ENCODE measurements at regions not wholly inside any gene's neighbourhood (a gene's known extent, or its start where the extent isn't known, plus 50 kb on each side); places are given as distances from the start of the nearest gene placed in this dataset.

DNA sequence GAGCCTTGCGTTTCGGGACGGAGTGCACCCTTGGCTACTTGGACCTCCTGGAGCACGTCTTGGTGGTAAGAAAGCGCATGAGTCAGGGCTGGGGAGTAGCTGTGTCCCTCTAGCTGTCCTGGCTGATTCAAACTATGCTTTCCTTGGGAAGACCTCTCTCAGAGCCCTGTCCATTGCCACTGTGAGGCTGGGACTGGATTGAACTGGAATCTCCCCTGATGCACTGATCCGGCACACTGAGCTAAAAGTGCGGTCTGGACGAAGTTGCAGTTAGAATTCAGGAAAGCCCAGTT, 232.6 kb upstream of the TPM1 start:
- Histone ChIP-seq H3K4me2 (ENCODE audit: extremely low read depth, insufficient read depth, low read length) (no peak overlapping the region), H3K27me3 (ENCODE audit: control insufficient read depth, insufficient read depth, low read length) (no peaks in the 10 kb centered on the region), H3K79me2 (ENCODE audit: control insufficient read depth, insufficient read depth, low read length) (no peaks in the 10 kb centered on the region), H3K27ac (ENCODE audit: insufficient read depth, low read length) (no peak overlapping the region), H3K4me3 (replicated peaks in 1 of 4; ENCODE audit: control extremely low read depth in 1 of 4, insufficient read depth in 1 of 4, low read depth in 3 of 4, low read length in 4 of 4) (no peak overlapping the region), H3K9ac (ENCODE audit: insufficient read depth, low read length) (no peak overlapping the region), H3K4me1 (ENCODE audit: control insufficient read depth, extremely low read depth, insufficient read depth, low read length) (no peaks in the 10 kb centered on the region), H2AFZ (ENCODE audit: low read length) (no peak overlapping the region), H3K36me3 (ENCODE audit: control insufficient read depth, insufficient read depth, low read length) (peaks cover 1% of the 10 kb centered on the region), H4K20me1 (ENCODE audit: control insufficient read depth, extremely low read depth, insufficient read depth, low read length) (no peaks in the 10 kb centered on the region), H3K9me3 (ENCODE audit: control insufficient read depth, insufficient read depth, low read depth, low read length) (no peaks in the 10 kb centered on the region)
- DNase-seq (ENCODE audit: low read depth in 2 of 2) = no peak
- TF ChIP-seq CTCF (conservative IDR thresholded peaks at IDR 0.05 in 1 of 2, IDR thresholded peaks at IDR 0.05 in 1 of 2; ENCODE audit: low read depth in 1 of 2, low read length in 2 of 2) (no peak), EZH2 (IDR thresholded peaks at IDR 0.05; ENCODE audit: low read length, missing control alignments) (no peak)

DNA sequence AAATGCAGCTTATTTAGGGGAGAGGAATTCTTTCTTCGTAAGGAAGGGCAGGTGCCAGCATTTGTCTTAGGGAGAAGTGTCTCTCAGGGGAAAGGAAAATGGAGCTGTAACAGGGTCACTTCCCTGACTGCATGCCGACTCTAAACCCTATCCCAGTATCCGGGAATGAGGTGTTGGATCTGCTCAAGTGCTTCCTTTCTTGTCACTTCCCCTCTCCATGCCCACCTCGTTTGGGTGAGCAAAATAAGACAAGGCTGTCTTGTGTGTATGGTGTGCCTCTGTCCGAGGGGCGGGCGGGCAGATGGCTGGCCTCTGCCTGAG, 230.1 kb upstream of the TPM1 start:
- H2AFZ ChIP-seq (ENCODE audit: low read length) = no peak overlapping the region
- no peaks in the 10 kb centered on the region for H3K9me3 ChIP-seq (ENCODE audit: control insufficient read depth, insufficient read depth, low read depth, low read length)
- H3K79me2 ChIP-seq (ENCODE audit: control insufficient read depth, insufficient read depth, low read length) = no peaks in the 10 kb centered on the region
- no peak for DNase-seq (ENCODE audit: low read depth in 2 of 2)
- no peaks in the 10 kb centered on the region for H4K20me1 ChIP-seq (ENCODE audit: control insufficient read depth, extremely low read depth, insufficient read depth, low read length)
- no peak overlapping the region for H3K4me3 ChIP-seq (replicated peaks in 1 of 4; ENCODE audit: control extremely low read depth in 1 of 4, insufficient read depth in 1 of 4, low read depth in 3 of 4, low read length in 4 of 4)
- H3K9ac ChIP-seq (ENCODE audit: insufficient read depth, low read length) = no peak overlapping the region
- TF ChIP-seq EZH2 (IDR thresholded peaks at IDR 0.05; ENCODE audit: low read length, missing control alignments) = no peak
- no peak for TF ChIP-seq CTCF (conservative IDR thresholded peaks at IDR 0.05 in 1 of 2, IDR thresholded peaks at IDR 0.05 in 1 of 2; ENCODE audit: low read depth in 1 of 2, low read length in 2 of 2)
- H3K27ac ChIP-seq (ENCODE audit: insufficient read depth, low read length) = no peak overlapping the region
- H3K27me3 ChIP-seq (ENCODE audit: control insufficient read depth, insufficient read depth, low read length) = no peaks in the 10 kb centered on the region
- H3K4me1 ChIP-seq (ENCODE audit: control insufficient read depth, extremely low read depth, insufficient read depth, low read length) = no peaks in the 10 kb centered on the region
- no peaks in the 10 kb centered on the region for H3K36me3 ChIP-seq (ENCODE audit: control insufficient read depth, insufficient read depth, low read length)
- H3K4me2 ChIP-seq (ENCODE audit: extremely low read depth, insufficient read depth, low read length) = no peak overlapping the region

DNA sequence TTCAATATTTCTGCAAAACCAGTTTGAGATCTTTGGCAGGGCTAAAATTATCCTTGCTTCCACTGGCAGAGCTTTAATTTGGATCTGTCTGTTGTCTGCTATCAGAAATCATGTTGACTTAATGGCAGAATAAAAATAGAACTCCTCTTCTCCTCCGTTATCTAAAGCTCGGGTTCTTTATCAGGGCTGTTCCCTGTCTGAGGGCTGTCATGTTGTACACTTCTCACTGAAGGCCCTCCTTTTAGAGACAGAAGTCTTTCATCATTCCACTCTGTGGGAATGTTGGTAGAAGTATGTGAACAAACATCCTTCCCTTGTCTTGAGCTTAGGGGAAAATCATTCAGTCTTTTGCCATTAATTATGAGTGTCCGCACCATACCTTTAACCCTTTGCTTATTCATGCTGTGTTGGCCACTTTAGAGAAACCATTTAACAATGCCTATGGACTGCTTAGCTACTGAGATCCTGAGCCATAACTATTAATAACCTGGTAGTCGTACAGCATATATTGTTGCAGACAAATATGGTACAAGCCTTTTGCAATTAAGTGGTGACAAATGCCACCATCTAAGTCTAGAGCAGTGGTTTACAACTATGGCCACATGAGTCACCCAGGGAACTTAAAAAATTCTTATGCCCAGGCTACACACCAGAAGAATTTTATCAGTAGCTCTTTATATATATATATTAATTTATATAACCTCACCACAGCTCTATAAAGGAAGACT, 226.0 kb upstream of the TPM1 start:
- H3K4me2 ChIP-seq (ENCODE audit: extremely low read depth, insufficient read depth, low read length) = no peak overlapping the region
- no peaks in the 10 kb centered on the region for H3K36me3 ChIP-seq (ENCODE audit: control insufficient read depth, insufficient read depth, low read length)

More for the DNA sequence above, 226.0 kb upstream of the TPM1 start:
- DNase-seq (ENCODE audit: low read depth in 2 of 2) = peak in 1 of 2 donors; percentile 42
- no peaks in the 10 kb centered on the region for H3K4me1 ChIP-seq (ENCODE audit: control insufficient read depth, extremely low read depth, insufficient read depth, low read length)
- H3K9me3 ChIP-seq (ENCODE audit: control insufficient read depth, insufficient read depth, low read depth, low read length) = no peaks in the 10 kb centered on the region
- no peaks in the 10 kb centered on the region for H4K20me1 ChIP-seq (ENCODE audit: control insufficient read depth, extremely low read depth, insufficient read depth, low read length)
- TF ChIP-seq EZH2 (IDR thresholded peaks at IDR 0.05; ENCODE audit: low read length, missing control alignments) = no peak
- TF ChIP-seq CTCF (conservative IDR thresholded peaks at IDR 0.05 in 1 of 2, IDR thresholded peaks at IDR 0.05 in 1 of 2; ENCODE audit: low read depth in 1 of 2, low read length in 2 of 2) = no peak
- H3K27me3 ChIP-seq (ENCODE audit: control insufficient read depth, insufficient read depth, low read length) = no peaks in the 10 kb centered on the region
- H3K4me3 ChIP-seq (replicated peaks in 1 of 4; ENCODE audit: control extremely low read depth in 1 of 4, insufficient read depth in 1 of 4, low read depth in 3 of 4, low read length in 4 of 4) = no peak overlapping the region
- H3K9ac ChIP-seq (ENCODE audit: insufficient read depth, low read length) = no peak overlapping the region
- H2AFZ ChIP-seq (ENCODE audit: low read length) = no peak overlapping the region
- H3K79me2 ChIP-seq (ENCODE audit: control insufficient read depth, insufficient read depth, low read length) = no peaks in the 10 kb centered on the region
- no peak overlapping the region for H3K27ac ChIP-seq (ENCODE audit: insufficient read depth, low read length)

All from fibroblast of lung (primary cell).